GM23338 (cell line): ENCODE measurements at regions not wholly inside any gene's neighbourhood (a gene's known extent, or its start where the extent isn't known, plus 50 kb on each side); places are given as distances from the start of the nearest gene placed in this dataset.

Experiments used
- ATAC-seq: fragments of 200-7000 bp; cut with Tn5 transposase; 3 replicates; pipeline ENCODE4 v1.9.1; 2020
- DNase-seq: peaks from one replicate; pipeline ENCODE4 v3.0.0-alpha.2; 2015; ENCODE audit warnings: low spot score
- H2AFZ ChIP-seq: fragments of 200-600 bp; sonication (generic); 2 replicates; pipeline ENCODE4 v1.8.0; 2016; ENCODE audit warnings: antibody characterized with exemption, mild to moderate bottlenecking, moderate library complexity
- H3F3A ChIP-seq: fragments of 200-600 bp; sonication (generic); replicated peaks from 2 replicates; pipeline ENCODE4 v1.8.0; 2017; ENCODE audit warnings: antibody characterized with exemption, mixed run types, low read depth
- H3K27ac ChIP-seq: fragments of 200-600 bp; sonication (generic); 2 replicates; pipeline ENCODE4 v1.6.1; 2016; ENCODE audit warnings: low read depth
- H3K27me3 ChIP-seq: fragments of 200-600 bp; sonication (generic); 2 replicates; pipeline ENCODE4 v1.8.0; 2016; ENCODE audit warnings: mild to moderate bottlenecking, mixed run types, moderate library complexity; ENCODE audit not compliant: insufficient read depth
- H3K36me3 ChIP-seq: fragments of 200-600 bp; sonication (generic); 2 replicates; pipeline ENCODE4 v1.8.0; 2016; ENCODE audit warnings: mild to moderate bottlenecking; ENCODE audit not compliant: insufficient read depth
- H3K4me1 ChIP-seq: fragments of 200-600 bp; sonication (generic); 2 replicates; pipeline ENCODE4 v1.8.0; 2016; ENCODE audit warnings: mild to moderate bottlenecking, moderate library complexity; ENCODE audit not compliant: insufficient read depth
- H3K4me2 ChIP-seq: fragments of 200-600 bp; sonication (generic); 2 replicates; pipeline ENCODE4 v1.7.1; 2017; ENCODE audit warnings: mixed run types
- H3K4me3 ChIP-seq: fragments of 200-600 bp; sonication (generic); 2 replicates; pipeline ENCODE4 v1.6.1; 2016; ENCODE audit warnings: mixed run types
- H3K79me2 ChIP-seq: fragments of 200-600 bp; sonication (generic); replicated peaks from 2 replicates; pipeline ENCODE4 v1.8.0; 2017; ENCODE audit warnings: mild to moderate bottlenecking; ENCODE audit not compliant: insufficient read depth
- H3K9me2 ChIP-seq: fragments of 200-600 bp; sonication (generic); 2 replicates; pipeline ENCODE4 v1.8.0; 2017; ENCODE audit not compliant: insufficient read depth
- H4K20me1 ChIP-seq: fragments of 200-600 bp; sonication (generic); replicated peaks from 2 replicates; pipeline ENCODE4 v1.8.0; 2017; ENCODE audit warnings: mild to moderate bottlenecking; ENCODE audit not compliant: insufficient read depth
- H3K27ac Mint-ChIP-seq: 2 replicates; pipeline ENCODE4 v1.8.0; 2020; ENCODE audit warnings: inconsistent platforms, mild to moderate bottlenecking, moderate library complexity, mixed read lengths
- H3K27me3 Mint-ChIP-seq: 3 replicates; pipeline ENCODE4 v1.8.0; 2022; ENCODE audit warnings: low read depth, mild to moderate bottlenecking, moderate library complexity, mixed read lengths, inconsistent platforms; ENCODE audit not compliant: insufficient read depth, poor library complexity
- H3K36me3 Mint-ChIP-seq: 3 replicates; pipeline ENCODE4 v1.8.0; 2021; ENCODE audit warnings: low read depth, mild to moderate bottlenecking, inconsistent platforms, moderate library complexity, mixed read lengths
- H3K4me1 Mint-ChIP-seq: 3 replicates; pipeline ENCODE4 v1.8.0; 2020; ENCODE audit warnings: mild to moderate bottlenecking, inconsistent platforms, mixed read lengths
- H3K4me3 Mint-ChIP-seq: 3 replicates; pipeline ENCODE4 v1.8.0; 2021; ENCODE audit warnings: moderate library complexity, mild to moderate bottlenecking, inconsistent platforms, mixed read lengths
- H3K9me3 Mint-ChIP-seq: 3 replicates; pipeline ENCODE4 v1.8.0; 2020; ENCODE audit warnings: moderate library complexity, mild to moderate bottlenecking, inconsistent platforms, mixed read lengths
- CREB1 ChIP-seq: fragments of 250-450 bp; sonication (Bioruptor Pico); IDR thresholded peaks from 2 replicates; pipeline ENCODE4 v1.5.0; 2020; ENCODE audit warnings: low read depth, mild to moderate bottlenecking, moderate library complexity
- CTCF ChIP-seq, 2 experiments: fragments of 200-600 bp in 1 of 2; sonication (generic) in 1 of 2; conservative IDR thresholded peaks; 2 replicates each; pipeline versions ENCODE4 v1.5.1 to v1.6.1; 2016 to 2017; ENCODE audit warnings: antibody characterized with exemption in 2 of 2, low read depth in 2 of 2, mild to moderate bottlenecking in 2 of 2, moderate library complexity in 1 of 2
- ETS1 ChIP-seq: IDR thresholded peaks from 2 replicates; pipeline ENCODE4 v1.6.1; 2016; ENCODE audit warnings: antibody characterized with exemption
- EZH2 ChIP-seq: fragments of 200-600 bp; sonication (generic); IDR thresholded peaks from one replicate; pipeline ENCODE4 v1.8.0; 2017; ENCODE audit warnings: antibody characterized with exemption, mild to moderate bottlenecking, low read depth; ENCODE audit not compliant: unreplicated experiment
- EZH2phosphoT487 ChIP-seq: fragments of 200-600 bp; sonication (generic); IDR thresholded peaks from one replicate; pipeline ENCODE4 v1.8.1; 2018; ENCODE audit warnings: antibody characterized with exemption; ENCODE audit not compliant: unreplicated experiment
- JUNB ChIP-seq: IDR thresholded peaks from one replicate; pipeline ENCODE4 v1.6.1; 2016; ENCODE audit warnings: antibody characterized with exemption; ENCODE audit not compliant: unreplicated experiment
- NANOG ChIP-seq: IDR thresholded peaks from 2 replicates; pipeline ENCODE4 v1.6.1; 2016; ENCODE audit warnings: antibody characterized with exemption, borderline replicate concordance
- POLR2AphosphoS5 ChIP-seq: IDR thresholded peaks from 2 replicates; pipeline ENCODE4 v1.6.1; 2016; ENCODE audit warnings: antibody characterized with exemption, low read depth
- REST ChIP-seq: IDR thresholded peaks from one replicate; pipeline ENCODE4 v1.6.1; 2018; ENCODE audit warnings: antibody characterized with exemption; ENCODE audit not compliant: unreplicated experiment
- STAT1 ChIP-seq: IDR thresholded peaks from one replicate; pipeline ENCODE4 v1.6.1; 2016; ENCODE audit warnings: antibody characterized with exemption; ENCODE audit not compliant: unreplicated experiment
- ZNF114 ChIP-seq: fragments of 250-450 bp; sonication (Bioruptor Pico); IDR thresholded peaks from 2 replicates; pipeline ENCODE4 v1.5.0; 2020; ENCODE audit warnings: mild to moderate bottlenecking, moderate library complexity
- ZNF331 ChIP-seq: fragments of 250-450 bp; sonication (Bioruptor Pico); IDR thresholded peaks from 2 replicates; pipeline ENCODE4 v1.5.0; 2020; ENCODE audit warnings: low read depth, mild to moderate bottlenecking, moderate library complexity
- ZNF462 ChIP-seq: fragments of 250-450 bp; sonication (Bioruptor Pico); IDR thresholded peaks from 2 replicates; pipeline ENCODE4 v1.5.0; 2020; ENCODE audit warnings: mild to moderate bottlenecking, moderate library complexity

GRCh38 chr6:159533568-159533967, 159.5 kb downstream of the SOD2 start:
- no peaks in the 10 kb centered on the region for H3K9me2 ChIP-seq
- Mint-ChIP-seq H3K9me3 (no peaks in the 10 kb centered on the region), H3K36me3 (no peaks in the 10 kb centered on the region), H3K4me1 (no peaks in the 10 kb centered on the region), H3K4me3 (no peak overlapping the region), H3K27ac (no peak overlapping the region), H3K27me3 (peaks cover 2% of the 10 kb centered on the region)
- no peaks in the 10 kb centered on the region for H3K79me2 ChIP-seq
- DNase-seq, result no peak
- TF ChIP-seq ZNF331 (CRISPR knock-in tag) (no peak), POLR2AphosphoS5 (no peak), NANOG (no peak), ETS1 (no peak), CTCF (conservative IDR thresholded peaks at IDR 0.05; ENCODE audit: low read depth in 2 of 2) (no peak), ZNF114 (CRISPR knock-in tag) (no peak), REST (no peak), JUNB (no peak), EZH2phosphoT487 (no peak), ZNF462 (no peak), STAT1 (no peak), CREB1 (CRISPR knock-in tag) (no peak), EZH2 (no peak)
- ATAC-seq, result no peak
- no peaks in the 10 kb centered on the region for H3K36me3 ChIP-seq
- no peaks in the 10 kb centered on the region for H3K4me1 ChIP-seq
- H2AFZ ChIP-seq, result no peak overlapping the region
- H3K4me2 ChIP-seq, result no peak overlapping the region
- no peak overlapping the region for H3K4me3 ChIP-seq
- H3K27ac ChIP-seq, result no peak overlapping the region
- no peaks in the 10 kb centered on the region for H3K27me3 ChIP-seq
- H4K20me1 ChIP-seq, result no peaks in the 10 kb centered on the region
- no peaks in the 10 kb centered on the region for H3F3A ChIP-seq
